ENCODE measurements at regions not wholly inside any gene's neighbourhood (a gene's known extent, or its start where the extent isn't known, plus 50 kb on each side); places are given as distances from the start of the nearest gene placed in this dataset.

DNA sequence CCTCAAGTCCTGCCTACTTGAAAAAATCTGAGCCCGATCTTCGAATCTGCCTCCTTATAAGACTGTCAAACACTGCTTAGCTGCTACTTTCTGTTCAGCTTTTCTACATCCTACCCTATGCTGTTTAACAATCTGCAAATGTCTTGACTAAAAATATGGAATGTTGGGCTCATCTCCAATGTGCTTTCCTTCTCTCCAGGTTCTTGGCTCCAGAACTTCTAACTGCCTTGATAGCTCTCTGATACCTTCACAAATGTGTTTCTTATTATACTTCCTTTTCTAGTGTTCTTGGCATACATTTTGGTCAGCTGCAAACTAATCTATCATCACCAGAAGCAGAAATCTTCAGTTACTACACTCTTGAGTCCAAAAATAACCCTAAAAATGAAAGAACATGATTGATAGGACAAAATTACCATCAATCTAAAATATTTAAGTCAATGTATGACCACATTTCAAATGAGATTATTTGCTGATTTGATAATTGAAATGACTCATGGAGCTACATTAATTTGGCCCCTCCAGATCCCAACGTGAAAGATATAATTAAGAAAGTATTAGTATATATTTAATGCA is 372.3 kb upstream of the MON1B start:
- H3K27ac ChIP-seq (ENCODE audit: low read length): no peak overlapping the region
- ATAC-seq: no peak
- TF ChIP-seq POLR2AphosphoS5 (IDR thresholded peaks at IDR 0.05; ENCODE audit: low read depth, low read length): no peak
- TF ChIP-seq, protein P1, sequence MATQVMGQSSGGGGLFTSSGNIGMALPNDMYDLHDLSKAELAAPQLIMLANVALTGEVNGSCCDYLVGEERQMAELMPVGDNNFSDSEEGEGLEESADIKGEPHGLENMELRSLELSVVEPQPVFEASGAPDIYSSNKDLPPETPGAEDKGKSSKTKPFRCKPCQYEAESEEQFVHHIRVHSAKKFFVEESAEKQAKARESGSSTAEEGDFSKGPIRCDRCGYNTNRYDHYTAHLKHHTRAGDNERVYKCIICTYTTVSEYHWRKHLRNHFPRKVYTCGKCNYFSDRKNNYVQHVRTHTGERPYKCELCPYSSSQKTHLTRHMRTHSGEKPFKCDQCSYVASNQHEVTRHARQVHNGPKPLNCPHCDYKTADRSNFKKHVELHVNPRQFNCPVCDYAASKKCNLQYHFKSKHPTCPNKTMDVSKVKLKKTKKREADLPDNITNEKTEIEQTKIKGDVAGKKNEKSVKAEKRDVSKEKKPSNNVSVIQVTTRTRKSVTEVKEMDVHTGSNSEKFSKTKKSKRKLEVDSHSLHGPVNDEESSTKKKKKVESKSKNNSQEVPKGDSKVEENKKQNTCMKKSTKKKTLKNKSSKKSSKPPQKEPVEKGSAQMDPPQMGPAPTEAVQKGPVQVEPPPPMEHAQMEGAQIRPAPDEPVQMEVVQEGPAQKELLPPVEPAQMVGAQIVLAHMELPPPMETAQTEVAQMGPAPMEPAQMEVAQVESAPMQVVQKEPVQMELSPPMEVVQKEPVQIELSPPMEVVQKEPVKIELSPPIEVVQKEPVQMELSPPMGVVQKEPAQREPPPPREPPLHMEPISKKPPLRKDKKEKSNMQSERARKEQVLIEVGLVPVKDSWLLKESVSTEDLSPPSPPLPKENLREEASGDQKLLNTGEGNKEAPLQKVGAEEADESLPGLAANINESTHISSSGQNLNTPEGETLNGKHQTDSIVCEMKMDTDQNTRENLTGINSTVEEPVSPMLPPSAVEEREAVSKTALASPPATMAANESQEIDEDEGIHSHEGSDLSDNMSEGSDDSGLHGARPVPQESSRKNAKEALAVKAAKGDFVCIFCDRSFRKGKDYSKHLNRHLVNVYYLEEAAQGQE (IDR thresholded peaks at IDR 0.05; ENCODE audit: insufficient read depth in 1 of 2, low read depth in 2 of 2, low read length in 1 of 2): no peak
- TF ChIP-seq TCF7L2 (IDR thresholded peaks at IDR 0.05; ENCODE audit: low read depth, low read length): no peak
- TF ChIP-seq SIN3A (IDR thresholded peaks at IDR 0.05; ENCODE audit: borderline replicate concordance, insufficient read depth, low read depth, low read length): no peak
- TF ChIP-seq, protein P2, sequence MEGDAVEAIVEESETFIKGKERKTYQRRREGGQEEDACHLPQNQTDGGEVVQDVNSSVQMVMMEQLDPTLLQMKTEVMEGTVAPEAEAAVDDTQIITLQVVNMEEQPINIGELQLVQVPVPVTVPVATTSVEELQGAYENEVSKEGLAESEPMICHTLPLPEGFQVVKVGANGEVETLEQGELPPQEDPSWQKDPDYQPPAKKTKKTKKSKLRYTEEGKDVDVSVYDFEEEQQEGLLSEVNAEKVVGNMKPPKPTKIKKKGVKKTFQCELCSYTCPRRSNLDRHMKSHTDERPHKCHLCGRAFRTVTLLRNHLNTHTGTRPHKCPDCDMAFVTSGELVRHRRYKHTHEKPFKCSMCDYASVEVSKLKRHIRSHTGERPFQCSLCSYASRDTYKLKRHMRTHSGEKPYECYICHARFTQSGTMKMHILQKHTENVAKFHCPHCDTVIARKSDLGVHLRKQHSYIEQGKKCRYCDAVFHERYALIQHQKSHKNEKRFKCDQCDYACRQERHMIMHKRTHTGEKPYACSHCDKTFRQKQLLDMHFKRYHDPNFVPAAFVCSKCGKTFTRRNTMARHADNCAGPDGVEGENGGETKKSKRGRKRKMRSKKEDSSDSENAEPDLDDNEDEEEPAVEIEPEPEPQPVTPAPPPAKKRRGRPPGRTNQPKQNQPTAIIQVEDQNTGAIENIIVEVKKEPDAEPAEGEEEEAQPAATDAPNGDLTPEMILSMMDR (IDR thresholded peaks at IDR 0.05): no peak
- H3K4me1 ChIP-seq (ENCODE audit: control insufficient read depth, insufficient read depth, low read length): no peaks in the 10 kb centered on the region
- no peak for DNase-seq (ENCODE audit: low read depth, low spot score)
- H3K27me3 ChIP-seq (ENCODE audit: control insufficient read depth, insufficient read depth, low read length): no peaks in the 10 kb centered on the region
- intact Hi-C loops (cut with micrococcal nuclease; ENCODE audit: unreplicated experiment): no loop called here
- ChIA-PET CTCF (no interaction called here), POLR2A (no interaction called here)
- in situ Hi-C loops (cut with HindIII; ENCODE audit: low pct_unique_long_range_greater_than_20kb, low sequenced_read_pairs): no loop called here
- no peaks in the 10 kb centered on the region for H3K36me3 ChIP-seq (ENCODE audit: control insufficient read depth, insufficient read depth, low read length)
- H3K9me3 ChIP-seq (ENCODE audit: control insufficient read depth, insufficient read depth, low read depth, low read length): no peaks in the 10 kb centered on the region
- no peak overlapping the region for H3K4me3 ChIP-seq (ENCODE audit: low read depth in 2 of 2, low read length in 2 of 2)
- BruUV-seq (replicated peaks): no TSS peak

DNA sequence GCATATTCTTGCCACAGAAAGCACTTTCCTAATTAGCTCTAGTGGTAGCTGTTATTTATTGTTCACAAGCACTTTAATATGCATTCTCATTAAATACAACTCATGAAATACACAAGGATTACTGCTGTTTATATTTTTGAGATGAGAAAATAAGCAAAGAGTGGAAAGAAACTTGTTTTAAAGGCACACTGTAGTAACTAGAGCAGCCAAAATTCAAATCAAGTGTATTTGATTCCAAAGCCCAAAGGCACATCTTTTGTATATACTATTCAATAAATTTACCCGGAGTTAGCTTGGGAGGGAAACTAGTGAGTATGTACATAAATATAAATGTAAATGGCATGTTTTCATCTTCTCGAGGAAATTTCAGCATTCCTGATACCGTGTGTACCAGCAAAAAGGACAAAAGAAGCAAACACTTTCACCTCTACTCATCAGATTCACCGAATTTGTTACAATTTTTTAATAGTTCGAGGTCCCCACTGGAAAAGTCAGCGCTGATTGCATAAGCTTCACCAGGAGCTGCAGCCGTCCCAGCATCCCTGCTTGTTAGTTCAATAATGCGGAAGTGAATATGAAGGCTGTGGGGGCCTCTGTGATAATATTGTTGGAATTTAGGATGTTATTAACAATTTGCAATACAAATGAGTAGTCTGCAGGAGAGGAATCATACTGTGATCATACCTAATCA is 371.6 kb upstream of the MON1B start:
- ATAC-seq (no peak), DNase-seq (ENCODE audit: low read depth, low spot score) (no peak)
- no peak overlapping the region for H3K27ac ChIP-seq (ENCODE audit: low read length)
- no peaks in the 10 kb centered on the region for H3K27me3 ChIP-seq (ENCODE audit: control insufficient read depth, insufficient read depth, low read length)
- H3K9me3 ChIP-seq (ENCODE audit: control insufficient read depth, insufficient read depth, low read depth, low read length): no peaks in the 10 kb centered on the region
- no peak for TF ChIP-seq SIN3A (IDR thresholded peaks at IDR 0.05; ENCODE audit: borderline replicate concordance, insufficient read depth, low read depth, low read length)
- TF ChIP-seq, protein P1 (IDR thresholded peaks at IDR 0.05; ENCODE audit: insufficient read depth in 1 of 2, low read depth in 2 of 2, low read length in 1 of 2): no peak
- TF ChIP-seq, protein P2 (IDR thresholded peaks at IDR 0.05): no peak
- TF ChIP-seq POLR2AphosphoS5 (IDR thresholded peaks at IDR 0.05; ENCODE audit: low read depth, low read length): no peak
- no peak for TF ChIP-seq TCF7L2 (IDR thresholded peaks at IDR 0.05; ENCODE audit: low read depth, low read length)
- intact Hi-C loops (cut with micrococcal nuclease; ENCODE audit: unreplicated experiment) (no loop called here), in situ Hi-C loops (cut with HindIII; ENCODE audit: low pct_unique_long_range_greater_than_20kb, low sequenced_read_pairs) (no loop called here)
- ChIA-PET POLR2A (no interaction called here), CTCF (no interaction called here)
- H3K36me3 ChIP-seq (ENCODE audit: control insufficient read depth, insufficient read depth, low read length): no peaks in the 10 kb centered on the region
- BruUV-seq (replicated peaks): no TSS peak
- H3K4me3 ChIP-seq (ENCODE audit: low read depth in 2 of 2, low read length in 2 of 2): no peak overlapping the region
- H3K4me1 ChIP-seq (ENCODE audit: control insufficient read depth, insufficient read depth, low read length): no peaks in the 10 kb centered on the region
